ENCODE measurements at regions not wholly inside any gene's neighbourhood (a gene's known extent, or its start where the extent isn't known, plus 50 kb on each side); places are given as distances from the start of the nearest gene placed in this dataset.

DNA sequence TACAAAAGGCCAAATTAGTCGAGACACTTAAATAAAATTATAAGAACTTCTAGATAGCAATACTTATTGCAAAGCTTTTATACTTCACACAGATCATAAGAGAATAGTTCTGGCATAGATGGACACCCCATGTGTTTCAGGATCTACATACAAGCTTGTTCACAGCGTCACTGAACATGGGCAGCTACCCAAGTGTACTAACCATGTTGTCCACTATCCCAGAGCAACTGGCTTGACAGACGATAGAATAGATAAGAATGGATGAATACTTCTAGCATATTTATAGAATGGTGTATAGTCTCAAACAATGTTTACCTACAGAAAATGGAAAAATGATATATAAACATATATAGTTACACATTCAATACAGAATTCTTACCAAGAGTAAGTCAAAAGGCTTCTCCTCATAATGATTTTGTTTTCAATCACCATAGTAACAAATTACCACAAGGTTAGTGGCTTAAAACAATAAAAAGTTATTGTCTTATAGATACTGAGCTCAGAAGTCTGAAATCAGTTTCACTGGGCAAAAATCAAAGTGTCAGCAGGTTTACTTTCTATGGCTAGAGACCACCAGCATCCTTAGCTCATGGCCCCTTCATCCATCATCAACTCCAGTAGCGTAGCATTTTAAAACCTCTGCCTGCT, 446.7 kb downstream of the DMRTA1 start:
- intact Hi-C loops (cut with micrococcal nuclease; ENCODE audit: unreplicated experiment): loop anchor here (10.0 kb wide), 1 partner anchor 419 kb away; no protein-coding TSS in a partner anchor
- Histone ChIP-seq H3K36me3 (ENCODE audit: insufficient read depth, low read length) (no peaks in the 10 kb centered on the region), H3K9me3 (ENCODE audit: low read length) (no peaks in the 10 kb centered on the region), H3K4me1 (ENCODE audit: insufficient read depth, low read length, poor library complexity, severe bottlenecking) (no peaks in the 10 kb centered on the region), H3K79me2 (ENCODE audit: insufficient read depth, low read depth, low read length) (no peaks in the 10 kb centered on the region), H2AFZ (ENCODE audit: low read length) (no peak overlapping the region), H3K4me2 (ENCODE audit: low read length) (no peak overlapping the region), H3K27ac (ENCODE audit: low read depth, low read length, poor library complexity, severe bottlenecking) (no peak overlapping the region), H3K4me3 (ENCODE audit: low read depth, low read length, poor library complexity, severe bottlenecking) (no peak overlapping the region), H4K20me1 (ENCODE audit: insufficient read depth, low read length) (no peaks in the 10 kb centered on the region), H3K9me2 (ENCODE audit: insufficient read depth, low read length) (no peaks in the 10 kb centered on the region)
- TF ChIP-seq, protein P1, sequence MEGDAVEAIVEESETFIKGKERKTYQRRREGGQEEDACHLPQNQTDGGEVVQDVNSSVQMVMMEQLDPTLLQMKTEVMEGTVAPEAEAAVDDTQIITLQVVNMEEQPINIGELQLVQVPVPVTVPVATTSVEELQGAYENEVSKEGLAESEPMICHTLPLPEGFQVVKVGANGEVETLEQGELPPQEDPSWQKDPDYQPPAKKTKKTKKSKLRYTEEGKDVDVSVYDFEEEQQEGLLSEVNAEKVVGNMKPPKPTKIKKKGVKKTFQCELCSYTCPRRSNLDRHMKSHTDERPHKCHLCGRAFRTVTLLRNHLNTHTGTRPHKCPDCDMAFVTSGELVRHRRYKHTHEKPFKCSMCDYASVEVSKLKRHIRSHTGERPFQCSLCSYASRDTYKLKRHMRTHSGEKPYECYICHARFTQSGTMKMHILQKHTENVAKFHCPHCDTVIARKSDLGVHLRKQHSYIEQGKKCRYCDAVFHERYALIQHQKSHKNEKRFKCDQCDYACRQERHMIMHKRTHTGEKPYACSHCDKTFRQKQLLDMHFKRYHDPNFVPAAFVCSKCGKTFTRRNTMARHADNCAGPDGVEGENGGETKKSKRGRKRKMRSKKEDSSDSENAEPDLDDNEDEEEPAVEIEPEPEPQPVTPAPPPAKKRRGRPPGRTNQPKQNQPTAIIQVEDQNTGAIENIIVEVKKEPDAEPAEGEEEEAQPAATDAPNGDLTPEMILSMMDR (conservative IDR thresholded peaks at IDR 0.05; ENCODE audit: low read length): no peak
- no peak for TF ChIP-seq EZH2phosphoT487 (IDR thresholded peaks at IDR 0.05; ENCODE audit: borderline replicate concordance, low read depth, low read length)
- ChIA-PET CTCF (ENCODE audit: unreplicated experiment) (no interaction called here), POLR2A (interaction anchor here (0.5 to 1.4 kb wide), 3 partner anchors 14 to 421 kb away, joined by 3 to 4 read pairs (median 3); no protein-coding TSS in a partner anchor)
- no peak for DNase-seq (ENCODE audit: low spot score)
- BruUV-seq (replicated peaks): no TSS peak

DNA sequence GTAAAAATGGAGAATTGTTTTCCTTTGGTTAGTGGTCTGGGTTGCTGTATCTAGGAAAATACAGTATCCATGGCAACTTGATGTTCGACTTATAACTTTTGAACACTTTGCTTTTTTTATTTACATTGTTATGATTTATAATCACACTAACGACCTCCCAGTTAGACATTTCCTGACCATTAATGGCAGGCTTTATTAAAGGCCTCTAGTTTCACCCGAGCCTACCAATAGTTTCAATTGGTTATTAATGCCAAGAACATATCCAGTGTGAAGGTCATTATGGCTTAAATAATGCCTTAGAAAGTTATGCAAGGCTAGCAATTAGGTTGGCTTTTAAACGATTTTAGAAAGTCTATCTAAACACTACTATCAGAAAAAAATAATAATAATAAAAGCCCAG, 452.0 kb downstream of the DMRTA1 start:
- H3K4me2 ChIP-seq (ENCODE audit: low read length): no peak overlapping the region
- TF ChIP-seq, protein P1 (conservative IDR thresholded peaks at IDR 0.05; ENCODE audit: low read length): no peak
- TF ChIP-seq EZH2phosphoT487 (IDR thresholded peaks at IDR 0.05; ENCODE audit: borderline replicate concordance, low read depth, low read length): no peak
- H2AFZ ChIP-seq (ENCODE audit: low read length): no peak overlapping the region
- no peaks in the 10 kb centered on the region for H3K36me3 ChIP-seq (ENCODE audit: insufficient read depth, low read length)
- no peak for DNase-seq (ENCODE audit: low spot score)
- H3K4me1 ChIP-seq (ENCODE audit: insufficient read depth, low read length, poor library complexity, severe bottlenecking): no peaks in the 10 kb centered on the region
- no peak overlapping the region for H3K4me3 ChIP-seq (ENCODE audit: low read depth, low read length, poor library complexity, severe bottlenecking)
- H3K9me3 ChIP-seq (ENCODE audit: low read length): no peaks in the 10 kb centered on the region
- BruUV-seq (replicated peaks): no TSS peak
- CTCF ChIA-PET (ENCODE audit: unreplicated experiment): no interaction called here
- H3K79me2 ChIP-seq (ENCODE audit: insufficient read depth, low read depth, low read length): no peaks in the 10 kb centered on the region
- intact Hi-C loops (cut with micrococcal nuclease; ENCODE audit: unreplicated experiment): loop anchor here (2.0 to 10.0 kb wide), 2 partner anchors 66 to 424 kb away; no protein-coding TSS in a partner anchor
- no peak overlapping the region for H3K27ac ChIP-seq (ENCODE audit: low read depth, low read length, poor library complexity, severe bottlenecking)
- no peaks in the 10 kb centered on the region for H4K20me1 ChIP-seq (ENCODE audit: insufficient read depth, low read length)
- POLR2A ChIA-PET: interaction anchor here (0.5 kb wide), 1 partner anchor 341 kb away, joined by 3 read pairs; no protein-coding TSS in a partner anchor
- no peaks in the 10 kb centered on the region; the same call in 1 of the 2 replicates for H3K9me2 ChIP-seq (ENCODE audit: insufficient read depth, low read length)

DNA sequence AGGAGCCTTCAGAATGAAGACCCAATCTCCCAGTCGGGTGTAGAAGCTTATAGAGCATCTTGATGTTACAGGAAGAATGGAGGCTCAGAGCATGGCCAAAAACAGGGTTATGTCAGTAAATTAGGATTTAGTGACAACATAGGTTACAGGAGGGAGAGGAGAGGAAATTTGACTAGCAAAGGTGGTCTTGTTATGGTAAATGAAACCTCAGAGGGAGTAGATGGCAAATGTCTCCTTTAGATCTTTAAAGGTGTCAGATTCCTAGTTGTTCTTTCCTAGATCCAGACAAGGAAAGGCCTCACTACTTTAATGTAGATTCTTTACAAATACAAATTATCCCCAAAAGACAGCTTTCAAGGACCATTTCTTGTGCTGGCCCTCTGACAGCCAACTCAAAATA, 465.0 kb downstream of the DMRTA1 start:
- H3K36me3 ChIP-seq (ENCODE audit: insufficient read depth, low read length): no peaks in the 10 kb centered on the region
- no peak for DNase-seq (ENCODE audit: low spot score)
- intact Hi-C loops (cut with micrococcal nuclease; ENCODE audit: unreplicated experiment): no loop called here
- no peak for TF ChIP-seq EZH2phosphoT487 (IDR thresholded peaks at IDR 0.05; ENCODE audit: borderline replicate concordance, low read depth, low read length)
- TF ChIP-seq, protein P1 (conservative IDR thresholded peaks at IDR 0.05; ENCODE audit: low read length): no peak
- H3K9me3 ChIP-seq (ENCODE audit: low read length): no peaks in the 10 kb centered on the region
- no peaks in the 10 kb centered on the region for H3K79me2 ChIP-seq (ENCODE audit: insufficient read depth, low read depth, low read length)
- H3K4me1 ChIP-seq (ENCODE audit: insufficient read depth, low read length, poor library complexity, severe bottlenecking): no peaks in the 10 kb centered on the region
- BruUV-seq (replicated peaks): no TSS peak
- no peak overlapping the region for H3K27ac ChIP-seq (ENCODE audit: low read depth, low read length, poor library complexity, severe bottlenecking)
- H3K4me2 ChIP-seq (ENCODE audit: low read length): no peak overlapping the region
- no peak overlapping the region for H2AFZ ChIP-seq (ENCODE audit: low read length)
- H3K4me3 ChIP-seq (ENCODE audit: low read depth, low read length, poor library complexity, severe bottlenecking): no peak overlapping the region
- H3K9me2 ChIP-seq (ENCODE audit: insufficient read depth, low read length): no peaks in the 10 kb centered on the region
- ChIA-PET POLR2A (no interaction called here), CTCF (ENCODE audit: unreplicated experiment) (no interaction called here)
- H4K20me1 ChIP-seq (ENCODE audit: insufficient read depth, low read length): no peaks in the 10 kb centered on the region

Measured in OCI-LY7 (cell line).